Stimulated activated CD8-positive, alpha-beta memory T cell treated with anti-CD3 and anti-CD28 coated beads, Interleukin-15, amount 100 ng/mL, for 4 hours (primary cell): ENCODE measurements at regions not wholly inside any gene's neighbourhood (a gene's known extent, or its start where the extent isn't known, plus 50 kb on each side); places are given as distances from the start of the nearest gene placed in this dataset.

Experiments
- DNase-seq, 2 donors: peaks; one replicate each; pipeline ENCODE4 v3.0.0-alpha.2; 2020; ENCODE audit warnings: low read depth in 2 of 2

- no peak for DNase-seq
These were observed 134.9 kb upstream of the HSD17B12 start for GRCh38 chr11:43545610-43546009.

- DNase-seq = no peak
These were observed 133.7 kb upstream of the HSD17B12 start for GRCh38 chr11:43546561-43547429.

GRCh38 chr11:43547430-43547831 lies 133.1 kb upstream of the HSD17B12 start:
- DNase-seq = no peak

GRCh38 chr11:43547889-43548381 lies 132.6 kb upstream of the HSD17B12 start:
- no peak for DNase-seq

GRCh38 chr11:43548916-43549315 lies 131.6 kb upstream of the HSD17B12 start:
- DNase-seq = no peak

- no peak for DNase-seq
These were observed 130.9 kb upstream of the HSD17B12 start for GRCh38 chr11:43549624-43550023.

- no peak for DNase-seq
These were observed 129.8 kb upstream of the HSD17B12 start for GRCh38 chr11:43550714-43551113.

- DNase-seq = no peak
These were observed 126.4 kb upstream of the HSD17B12 start for GRCh38 chr11:43554148-43554473.

GRCh38 chr11:43555186-43555585 lies 125.4 kb upstream of the HSD17B12 start:
- DNase-seq = no peak

GRCh38 chr11:43555816-43556611 lies 124.5 kb upstream of the HSD17B12 start:
- DNase-seq = no peak

- DNase-seq = no peak
These were observed 123.7 kb upstream of the HSD17B12 start for GRCh38 chr11:43556612-43557375.

- no peak for DNase-seq
These were observed 122.9 kb upstream of the HSD17B12 start for GRCh38 chr11:43557553-43558110.

GRCh38 chr11:43558146-43558545 lies 122.4 kb upstream of the HSD17B12 start:
- DNase-seq = no peak

- no peak for DNase-seq
These were observed 121.9 kb upstream of the HSD17B12 start for GRCh38 chr11:43558556-43559127.

- no peak for DNase-seq
These were observed 118.7 kb upstream of the HSD17B12 start for GRCh38 chr11:43561832-43562231.

GRCh38 chr11:43567396-43567975 lies 113.1 kb upstream of the HSD17B12 start:
- DNase-seq = no peak

- DNase-seq = no peak
These were observed 107.3 kb upstream of the HSD17B12 start for GRCh38 chr11:43573233-43573632.

- no peak for DNase-seq
These were observed 106.7 kb upstream of the HSD17B12 start for GRCh38 chr11:43573873-43574272.

GRCh38 chr11:43574411-43574810 lies 106.1 kb upstream of the HSD17B12 start:
- no peak for DNase-seq

- DNase-seq = no peak
These were observed 105.3 kb upstream of the HSD17B12 start for GRCh38 chr11:43574949-43575912.
